ENCODE measurements at regions not wholly inside any gene's neighbourhood (a gene's known extent, or its start where the extent isn't known, plus 50 kb on each side); places are given as distances from the start of the nearest gene placed in this dataset.
"Not testable (repeated sequence)": the region's sequence is repeated elsewhere in the genome, so short reads cannot be mapped to it uniquely, and the experiment has no call there.

- DNase-seq (ENCODE audit: low read depth) = no peak
Observed at GRCh38 chr4:111405989-111406388, 739.3 kb upstream of the FAM241A start.

GRCh38 chr4:111410571-111410970 lies 734.7 kb upstream of the FAM241A start:
- DNase-seq (ENCODE audit: low read depth) = no peak

- no peak for DNase-seq (ENCODE audit: low read depth)
Observed at GRCh38 chr4:111417521-111417920, 727.7 kb upstream of the FAM241A start.

DNA sequence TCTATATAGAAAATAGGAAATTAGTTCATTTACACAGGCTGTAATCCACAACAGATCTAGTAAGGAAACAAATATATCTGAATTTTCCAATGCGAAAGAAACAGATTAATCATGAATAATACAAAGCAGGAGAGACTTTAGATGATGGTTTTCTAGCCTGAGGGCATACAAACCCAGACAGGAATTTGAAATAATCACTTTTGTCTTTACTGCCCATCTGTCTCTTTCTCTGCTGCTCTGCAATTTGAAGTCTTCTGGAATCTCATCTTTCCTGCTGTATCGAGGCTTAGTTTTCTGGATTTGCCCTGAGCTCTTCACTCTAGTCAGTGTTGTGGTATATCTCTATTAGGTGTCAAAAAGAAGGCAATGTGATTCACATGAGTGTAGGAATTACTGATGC lies 711.8 kb upstream of the FAM241A start:
- no peak for DNase-seq (ENCODE audit: low read depth)

DNA sequence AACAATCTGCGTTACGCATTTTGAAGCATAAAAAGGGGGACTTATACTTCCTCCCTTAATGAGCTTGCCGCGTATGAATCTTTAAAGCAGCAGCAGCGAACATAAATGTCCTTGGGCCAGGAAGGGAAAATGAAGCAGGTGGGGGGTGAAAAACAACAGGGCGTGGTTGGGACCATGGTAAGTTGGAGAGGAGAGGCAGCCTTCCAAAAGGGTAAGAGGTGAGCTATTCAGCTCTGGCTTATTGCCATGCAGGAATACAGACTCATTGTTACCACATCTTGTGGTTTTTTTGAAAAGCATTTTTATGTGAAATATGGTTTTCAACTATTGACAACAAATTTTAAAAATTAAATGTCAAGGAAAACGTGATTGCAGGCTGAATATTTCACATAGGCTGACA lies 710.7 kb upstream of the FAM241A start:
- no peak for DNase-seq (ENCODE audit: low read depth)

- DNase-seq (ENCODE audit: low read depth) = no peak
Observed at GRCh38 chr4:111435986-111436744, 709.1 kb upstream of the FAM241A start.

GRCh38 chr4:111441687-111442086 lies 703.6 kb upstream of the FAM241A start:
- no peak for DNase-seq (ENCODE audit: low read depth)

- not testable (repeated sequence) for DNase-seq (ENCODE audit: low read depth)
Observed at GRCh38 chr4:111444836-111445235, 700.4 kb upstream of the FAM241A start.

DNA sequence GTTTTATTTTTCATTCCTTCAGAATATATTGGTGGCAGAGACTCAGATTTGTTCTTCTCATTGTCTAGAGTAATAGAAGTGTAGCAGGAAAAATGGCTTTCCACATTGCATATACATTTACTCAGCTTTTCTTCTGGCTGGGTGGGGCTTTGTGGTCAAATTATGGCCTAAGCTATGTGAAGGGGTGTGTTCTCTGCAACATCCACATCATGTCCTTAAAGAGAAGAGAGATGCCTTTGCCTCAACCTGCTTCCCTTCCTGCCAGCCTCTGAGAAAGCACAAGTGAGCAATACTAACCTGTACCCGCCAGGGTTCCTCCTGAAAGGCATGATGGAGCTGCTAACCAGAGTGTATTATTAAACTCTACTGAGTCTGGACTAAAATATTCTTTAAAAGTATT lies 695.6 kb upstream of the FAM241A start:
- no peak for DNase-seq (ENCODE audit: low read depth)

- no peak for DNase-seq (ENCODE audit: low read depth)
Observed at GRCh38 chr4:111450867-111451266, 694.4 kb upstream of the FAM241A start.

DNA sequence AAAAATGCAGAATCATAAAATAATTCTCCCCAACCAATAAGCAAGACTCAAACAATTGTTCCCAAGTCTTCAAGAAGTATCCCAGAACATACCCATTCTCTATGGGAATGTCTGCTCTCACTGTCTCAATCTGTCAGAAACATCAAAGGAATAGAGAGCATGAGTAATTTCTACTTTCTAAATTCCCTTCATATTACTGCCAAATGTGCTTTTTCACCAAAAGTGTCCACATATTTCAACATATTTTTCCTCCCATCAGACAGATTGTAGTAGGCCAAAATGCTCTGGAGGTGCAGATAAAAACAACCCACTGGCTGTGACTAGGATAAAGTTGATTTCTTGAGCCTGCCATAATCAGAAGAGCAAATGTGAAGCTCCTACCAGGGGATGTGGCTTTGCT lies 692.0 kb upstream of the FAM241A start:
- DNase-seq (ENCODE audit: low read depth) = no peak

GRCh38 chr4:111454961-111455360 lies 690.3 kb upstream of the FAM241A start:
- DNase-seq (ENCODE audit: low read depth) = no peak

DNA sequence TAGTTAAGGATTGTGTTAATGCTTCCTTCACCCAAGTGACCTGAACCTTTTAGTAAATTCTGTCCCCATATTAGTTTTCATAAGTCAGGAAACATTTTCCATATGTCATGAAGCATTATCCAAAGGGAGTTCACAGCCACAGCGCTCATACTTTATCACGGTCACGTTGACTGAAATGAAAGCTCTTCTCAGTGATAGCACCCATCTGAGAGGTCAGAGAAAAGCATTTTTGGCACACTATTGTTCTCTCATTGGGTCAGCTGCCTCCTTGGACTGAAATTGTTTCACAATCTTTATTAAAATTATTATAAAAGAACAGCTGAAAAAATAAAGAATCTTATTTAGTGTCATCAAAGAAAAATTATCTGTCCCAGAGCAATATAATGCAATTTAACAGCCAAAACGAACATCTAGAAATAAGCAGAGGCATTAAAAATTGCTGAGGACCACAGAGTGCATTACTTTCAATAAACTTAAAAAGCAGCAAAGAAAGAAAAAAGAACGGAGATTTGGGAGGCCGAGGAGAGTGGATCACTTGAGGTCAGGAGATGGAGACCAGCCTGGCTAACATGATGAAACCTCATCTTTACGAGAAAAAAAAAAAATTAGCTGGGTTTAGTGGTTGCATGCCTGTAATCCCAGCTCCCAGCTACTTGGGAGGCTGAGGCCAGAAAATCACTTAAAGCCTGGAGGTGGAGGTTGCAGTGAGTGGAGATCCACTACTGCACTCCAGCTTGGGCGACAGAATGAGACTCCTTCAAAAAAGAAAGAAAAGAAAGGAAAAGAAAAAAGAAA lies 680.8 kb upstream of the FAM241A start:
- no peak for DNase-seq (ENCODE audit: low read depth)

DNA sequence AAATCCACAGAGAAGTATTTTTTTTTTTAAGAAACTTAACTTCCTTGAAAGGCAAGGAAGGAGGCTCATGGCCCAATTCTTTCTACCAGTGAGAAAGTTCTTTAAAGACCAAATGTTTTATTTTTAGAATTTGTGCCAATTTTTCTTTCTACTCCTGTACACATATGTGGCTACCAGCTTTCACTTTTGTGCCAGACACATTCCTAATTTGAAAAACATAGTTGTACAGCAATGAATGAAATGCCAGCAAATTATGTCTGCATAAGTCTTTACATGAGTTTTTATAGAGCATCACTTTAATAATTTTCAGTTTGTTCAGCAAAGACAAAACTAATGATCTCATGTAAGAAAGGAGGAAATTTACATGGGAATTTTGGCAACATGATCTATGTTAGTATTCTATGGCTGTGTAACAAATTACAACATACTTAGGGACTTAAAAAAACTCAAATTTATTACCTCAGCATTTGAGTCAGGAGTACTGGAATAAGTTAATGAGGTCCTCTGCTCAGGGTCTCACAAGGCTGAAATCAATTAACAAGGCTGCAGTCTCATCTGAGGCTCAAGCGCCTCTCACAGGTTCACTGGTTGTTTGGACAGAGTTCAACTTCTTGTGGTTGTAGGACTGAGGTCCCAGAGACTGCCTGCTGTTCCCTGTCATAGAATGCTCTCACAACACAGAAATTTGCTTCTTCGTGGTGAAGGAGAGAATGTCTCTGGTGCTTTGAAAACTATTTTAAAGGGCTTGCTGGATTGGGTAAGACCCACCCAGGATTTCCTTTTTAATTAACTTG lies 678.2 kb upstream of the FAM241A start:
- no peak for DNase-seq (ENCODE audit: low read depth)

- DNase-seq (ENCODE audit: low read depth) = no peak
Observed at GRCh38 chr4:111475001-111475400, 670.3 kb upstream of the FAM241A start.

DNA sequence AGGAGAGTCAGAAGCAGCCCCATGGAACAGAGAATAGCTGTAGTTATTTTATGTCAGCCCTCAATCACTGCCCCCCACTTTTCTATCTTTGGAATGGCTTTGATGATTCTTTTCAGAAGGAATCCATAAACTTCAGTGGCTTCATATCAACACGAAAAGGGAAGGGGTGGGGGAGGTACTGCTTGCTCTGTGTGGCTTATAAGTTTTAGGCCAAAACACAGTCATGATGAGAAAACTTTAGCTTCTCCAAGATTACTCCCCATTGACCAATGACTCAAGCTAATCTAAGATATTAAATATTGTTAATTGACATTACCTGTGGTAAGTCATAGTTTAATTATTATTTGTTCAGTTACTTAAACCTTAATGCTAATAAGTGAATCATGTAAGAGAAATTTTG lies 669.6 kb upstream of the FAM241A start:
- DNase-seq (ENCODE audit: low read depth) = no peak

DNA sequence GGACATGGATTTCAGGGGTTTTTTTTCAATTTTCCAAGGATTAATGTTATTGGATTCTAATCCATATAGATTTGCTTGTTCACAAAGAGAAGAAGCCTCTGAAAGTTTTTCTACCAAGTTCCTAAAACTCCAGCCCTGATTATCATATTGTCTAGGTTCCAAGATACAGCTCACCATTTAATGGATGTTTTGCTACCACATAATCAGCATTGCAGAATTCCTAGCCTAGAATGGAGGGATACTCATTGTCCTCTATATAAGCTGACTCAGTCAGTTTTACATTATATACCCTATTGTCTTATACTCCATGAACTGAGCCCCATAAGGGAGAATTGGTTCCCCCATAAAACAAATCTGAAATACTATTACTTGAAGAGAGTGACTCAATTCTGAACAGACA lies 664.7 kb upstream of the FAM241A start:
- DNase-seq (ENCODE audit: low read depth) = no peak

DNA sequence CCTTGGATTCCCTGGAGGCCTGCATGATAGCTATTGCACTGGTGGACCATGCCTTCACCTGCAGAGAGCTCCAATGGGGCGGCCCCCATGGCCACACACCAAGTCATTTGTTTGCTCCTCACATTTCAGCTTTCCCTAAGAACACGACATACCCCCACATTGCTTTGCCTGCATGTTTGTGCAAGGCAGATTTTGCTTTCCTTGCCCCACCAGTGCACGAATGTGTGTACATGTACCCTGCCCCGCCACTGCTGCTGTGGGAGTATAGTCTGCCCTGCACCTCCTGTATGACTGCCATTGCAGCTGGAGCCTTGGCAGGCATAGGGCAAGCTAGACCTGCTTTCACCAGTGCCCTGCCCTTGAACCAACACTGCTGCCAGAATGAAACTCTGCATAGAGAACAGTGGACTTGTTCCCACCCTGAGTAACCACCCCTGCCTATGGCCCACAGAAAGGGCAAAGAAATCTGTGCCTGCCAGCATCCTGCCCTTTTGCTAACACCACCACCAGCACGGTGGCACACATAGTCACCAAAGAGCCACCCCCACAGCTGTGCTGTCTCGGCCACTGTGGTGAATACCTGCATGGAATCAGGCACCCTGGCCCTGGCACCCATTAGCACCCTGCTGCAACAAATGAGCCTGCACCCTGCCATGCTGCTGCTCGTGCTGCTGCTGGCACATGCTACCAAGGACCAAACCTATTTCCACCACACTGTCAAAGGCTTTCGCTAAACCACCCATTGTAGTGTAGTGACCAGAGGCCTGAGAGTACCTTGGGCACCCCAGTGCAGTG lies 661.7 kb upstream of the FAM241A start:
- no peak for DNase-seq (ENCODE audit: low read depth)

DNA sequence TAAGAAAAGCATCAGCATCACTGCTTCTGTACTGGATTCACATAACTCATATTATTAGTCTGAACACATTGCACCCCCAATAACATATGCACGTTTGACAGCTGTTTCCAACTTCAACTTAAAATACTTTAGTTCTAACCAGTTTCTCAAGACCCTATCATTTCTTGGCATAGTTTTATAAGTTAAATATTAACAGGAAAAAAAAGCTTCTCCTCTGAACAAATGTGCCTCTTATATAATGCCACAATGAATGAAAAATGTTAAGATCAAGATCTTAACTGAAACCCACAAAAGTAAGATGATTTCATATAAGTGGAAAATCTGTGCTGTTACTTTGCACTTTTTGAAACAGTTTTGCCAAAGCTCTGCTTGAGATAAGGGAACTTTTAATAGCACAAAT lies 652.8 kb upstream of the FAM241A start:
- DNase-seq (ENCODE audit: low read depth) = no peak

GRCh38 chr4:111494471-111494870 lies 650.8 kb upstream of the FAM241A start:
- no peak for DNase-seq (ENCODE audit: low read depth)

GRCh38 chr4:111494971-111495370 lies 650.3 kb upstream of the FAM241A start:
- DNase-seq (ENCODE audit: low read depth) = no peak

DNA sequence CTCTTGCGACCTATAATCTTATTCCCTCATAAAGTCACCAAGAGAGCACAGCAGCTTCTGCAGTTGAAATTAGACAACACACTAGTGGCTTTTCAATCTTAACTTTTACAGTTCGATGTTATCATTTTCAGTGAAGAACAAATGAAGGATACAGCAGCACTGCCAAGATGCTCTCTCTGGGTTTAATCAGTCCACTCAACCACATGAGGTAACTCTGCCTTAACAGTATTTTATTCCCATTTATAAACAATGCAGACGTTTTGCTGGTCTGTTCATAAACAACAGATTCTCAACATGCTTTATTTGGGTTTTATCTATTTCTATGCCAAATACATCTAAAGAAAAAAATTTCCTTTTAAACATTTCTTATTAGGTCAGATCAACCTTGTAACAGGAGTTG lies 646.0 kb upstream of the FAM241A start:
- DNase-seq (ENCODE audit: low read depth) = no peak

Measured in activated T-cell treated with anti-CD3 and anti-CD28 coated beads for 1 hour (primary cell).